Urothelium cell line (cell line): ENCODE measurements at regions not wholly inside any gene's neighbourhood (a gene's known extent, or its start where the extent isn't known, plus 50 kb on each side); places are given as distances from the start of the nearest gene placed in this dataset.

Source experiments
- DNase-seq: peaks from one replicate; pipeline ENCODE4 v3.0.0; 2011; ENCODE audit warnings: low spot score, mixed read lengths
- FAIRE-seq: peaks from 2 replicates; lab custom pipeline; 2011; peaks lifted over from hg19 to GRCh38; lab: Jason Lieb, UNC

DNA sequence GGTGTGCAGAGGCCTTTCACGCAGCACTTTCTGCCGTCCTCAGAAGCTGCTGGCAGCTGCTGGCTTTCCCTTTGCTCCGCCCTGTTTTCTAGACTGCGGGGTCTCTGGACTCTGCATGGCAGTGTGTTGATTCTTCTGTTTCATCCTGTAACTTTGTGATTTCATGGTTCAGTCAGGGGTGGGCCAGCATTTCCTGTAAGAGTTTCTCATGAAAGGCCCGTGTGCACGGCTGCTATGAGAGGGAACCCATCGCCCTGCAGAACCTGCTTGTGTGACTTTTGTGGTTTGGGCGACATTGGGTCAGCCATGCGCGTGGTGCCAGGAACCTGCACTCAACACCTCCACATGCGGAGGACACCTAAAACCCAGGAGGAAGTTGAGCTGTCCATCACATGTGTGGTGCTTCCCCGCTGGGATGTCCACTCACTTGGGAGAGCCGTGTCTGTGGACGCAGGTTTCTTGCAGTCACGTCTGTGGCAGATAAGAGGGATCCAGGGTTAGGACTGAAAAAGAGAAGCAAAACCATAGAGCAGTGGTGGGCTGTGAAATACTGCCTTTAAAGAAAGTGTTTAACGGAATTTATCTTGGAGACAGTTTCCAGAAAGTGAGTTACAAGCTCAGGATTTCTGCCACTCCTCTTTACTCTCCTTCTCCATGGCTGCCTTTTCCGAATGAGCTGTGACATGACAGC is 167.3 kb upstream of the ALKAL2 start:
- FAIRE-seq, result no peak
- DNase-seq, result no peak

GRCh38 chr2:453132-453531 is 165.2 kb upstream of the ALKAL2 start:
- no peak for FAIRE-seq
- no peak for DNase-seq

DNA sequence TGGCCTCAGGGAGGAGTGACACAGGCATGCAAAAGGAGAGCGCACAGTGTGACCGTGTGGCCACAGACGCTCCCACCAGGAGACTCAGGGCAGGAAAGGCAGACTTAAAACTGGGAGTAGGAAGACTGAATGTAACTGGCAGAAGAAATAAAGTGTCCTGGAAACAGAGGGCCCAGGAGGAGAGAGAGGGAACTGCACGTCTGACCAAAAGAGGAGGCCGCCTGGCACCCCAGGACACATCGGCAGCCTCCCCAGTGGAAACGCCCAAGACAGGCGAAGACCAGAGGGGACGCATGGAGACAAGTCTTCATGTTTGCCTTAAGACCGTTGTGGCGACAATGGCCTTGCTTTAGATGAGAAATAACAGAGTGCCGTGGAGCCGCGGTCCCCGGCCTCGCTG is 163.6 kb upstream of the ALKAL2 start:
- FAIRE-seq (no peak), DNase-seq (no peak)

- FAIRE-seq, result no peak
- no peak for DNase-seq
Measured at GRCh38 chr2:449246-450067, 161.6 kb upstream of the ALKAL2 start.

DNA sequence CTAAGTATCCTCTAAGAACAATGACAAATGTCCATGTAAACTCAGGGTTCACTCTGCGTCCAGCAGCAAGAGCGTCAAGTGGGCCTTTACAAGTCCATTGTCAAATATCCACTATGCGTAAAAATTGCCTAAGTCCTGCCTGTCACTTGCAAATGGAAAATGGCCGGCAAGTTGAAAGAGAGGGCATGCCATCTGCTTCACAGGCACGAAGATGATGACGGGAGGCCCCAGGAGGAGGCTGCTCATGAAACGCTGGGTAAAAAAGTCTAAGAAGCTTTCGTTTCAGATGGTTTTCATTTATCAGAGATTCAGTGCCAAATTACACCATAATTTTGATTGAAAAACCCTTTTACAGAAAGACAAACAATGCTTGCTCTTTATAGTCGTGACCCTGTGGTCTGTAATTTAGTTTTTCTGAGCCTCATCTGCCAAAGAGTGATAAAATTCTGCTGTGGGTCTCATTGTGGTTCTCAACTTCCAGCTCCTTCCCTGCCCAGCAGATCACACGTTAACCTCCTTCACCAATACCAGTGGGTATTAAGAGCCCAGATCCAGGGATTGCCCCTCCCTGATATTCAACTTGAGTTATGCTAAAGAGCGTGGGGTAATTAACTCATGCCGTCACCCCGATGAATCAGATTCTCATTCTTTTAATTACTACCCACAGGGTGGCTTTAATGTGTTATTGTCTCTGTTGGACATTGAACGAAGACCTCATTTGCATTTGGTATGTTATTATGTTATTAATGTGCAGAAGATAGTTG is 160.2 kb upstream of the ALKAL2 start:
- DNase-seq, result no peak
- FAIRE-seq, result no peak

DNA sequence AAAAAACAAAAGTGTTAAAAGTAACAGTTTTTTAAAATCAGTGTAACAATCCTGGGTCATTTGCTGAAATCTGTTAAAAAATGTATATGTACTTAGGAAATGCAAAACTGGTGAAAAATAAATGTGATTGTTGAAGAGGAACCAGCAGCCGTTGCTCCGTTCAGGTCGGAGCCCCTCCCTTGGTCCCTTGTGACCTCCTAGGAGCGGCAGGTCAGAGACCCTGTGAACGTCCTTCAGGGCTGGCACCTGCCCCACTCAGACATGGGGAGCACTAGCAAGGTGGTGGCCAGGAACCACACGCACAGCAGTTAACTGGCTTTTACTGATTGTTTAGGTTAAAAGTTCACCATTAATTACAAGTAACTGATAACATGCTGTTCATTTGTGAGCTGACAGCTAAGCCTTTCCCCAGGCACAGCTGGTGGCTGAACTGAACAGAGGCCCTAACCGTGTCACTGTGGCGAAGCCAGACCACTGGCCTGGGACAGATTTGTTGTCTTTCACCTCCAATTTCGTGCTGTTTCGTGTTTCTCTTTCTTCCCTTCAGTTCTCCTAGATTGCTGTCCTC is 159.2 kb upstream of the ALKAL2 start:
- FAIRE-seq, result no peak
- no peak for DNase-seq

DNA sequence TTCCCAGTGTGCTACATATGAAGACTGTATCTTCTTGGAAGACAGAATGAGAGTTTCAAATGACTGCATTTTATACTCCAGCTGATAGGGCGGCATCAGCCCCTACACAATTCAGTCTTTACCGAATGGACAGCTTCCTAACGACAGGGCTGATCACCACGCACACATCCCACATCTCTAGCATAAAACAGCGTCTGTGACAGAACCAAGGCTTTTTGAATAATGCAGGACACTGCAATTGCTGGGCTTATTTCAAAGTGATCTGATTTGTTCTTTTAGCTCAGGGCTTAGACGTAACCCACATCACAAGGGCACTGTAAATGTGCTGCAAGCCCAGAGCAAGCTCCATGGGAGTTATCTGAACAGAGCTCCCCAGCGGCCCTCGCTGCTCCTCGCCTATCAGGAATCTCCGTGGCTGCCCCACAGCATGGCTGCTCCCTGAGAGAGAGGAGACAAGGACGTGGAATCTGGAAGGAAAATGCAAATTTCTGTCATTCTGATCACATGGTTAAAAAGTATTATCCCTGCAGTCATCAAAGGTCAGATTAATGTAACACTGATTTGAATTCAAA is 158.5 kb upstream of the ALKAL2 start:
- FAIRE-seq (no peak), DNase-seq (no peak)

GRCh38 chr2:445896-446295 is 158.0 kb upstream of the ALKAL2 start:
- FAIRE-seq, result no peak

GRCh38 chr2:444937-445884 is 157.3 kb upstream of the ALKAL2 start:
- no peak for DNase-seq
- FAIRE-seq, result no peak

More at GRCh38 chr2:445896-446295, 158.0 kb upstream of the ALKAL2 start:
- DNase-seq, result no peak

DNA sequence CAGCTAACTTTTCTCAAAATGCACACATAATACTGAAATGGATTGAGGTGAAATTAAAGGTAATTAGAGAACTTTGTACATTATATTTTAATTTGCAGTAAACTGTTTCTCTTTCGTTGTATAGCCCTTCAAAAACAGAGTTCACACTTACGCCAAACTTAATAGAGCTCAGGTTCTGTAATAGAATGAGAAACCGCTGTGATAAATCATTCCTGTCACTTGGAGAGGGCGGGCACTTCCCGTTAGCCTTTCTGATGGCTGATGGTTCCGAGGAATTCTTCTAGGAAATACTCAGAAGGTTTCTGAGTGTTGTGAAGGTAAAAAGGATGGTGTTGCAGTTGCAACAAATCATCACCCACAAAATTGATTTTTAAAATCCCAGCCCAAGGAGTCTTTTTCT is 155.8 kb upstream of the ALKAL2 start:
- FAIRE-seq, result no peak
- DNase-seq, result no peak

GRCh38 chr2:443216-443615 is 155.3 kb upstream of the ALKAL2 start:
- FAIRE-seq, result no peak
- no peak for DNase-seq

- DNase-seq (no peak), FAIRE-seq (no peak)
Measured at GRCh38 chr2:441258-442022, 153.5 kb upstream of the ALKAL2 start.

DNA sequence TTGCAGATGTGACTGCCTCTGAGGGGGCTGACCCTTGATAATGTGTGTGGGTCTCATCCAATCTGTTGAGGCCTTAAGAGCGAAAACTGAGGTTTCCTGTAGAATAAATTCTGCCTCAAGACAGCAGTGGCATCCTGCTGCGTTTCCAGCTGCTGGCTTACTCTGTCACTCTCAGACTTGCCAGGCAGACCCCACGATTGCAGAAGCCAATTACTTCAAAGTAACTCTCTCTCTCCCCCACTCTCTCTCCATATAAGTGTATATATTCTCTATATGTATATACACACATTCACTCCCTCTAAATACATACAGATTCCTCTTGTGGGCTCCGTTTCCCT is 152.5 kb upstream of the ALKAL2 start:
- FAIRE-seq (no peak), DNase-seq (no peak)

DNA sequence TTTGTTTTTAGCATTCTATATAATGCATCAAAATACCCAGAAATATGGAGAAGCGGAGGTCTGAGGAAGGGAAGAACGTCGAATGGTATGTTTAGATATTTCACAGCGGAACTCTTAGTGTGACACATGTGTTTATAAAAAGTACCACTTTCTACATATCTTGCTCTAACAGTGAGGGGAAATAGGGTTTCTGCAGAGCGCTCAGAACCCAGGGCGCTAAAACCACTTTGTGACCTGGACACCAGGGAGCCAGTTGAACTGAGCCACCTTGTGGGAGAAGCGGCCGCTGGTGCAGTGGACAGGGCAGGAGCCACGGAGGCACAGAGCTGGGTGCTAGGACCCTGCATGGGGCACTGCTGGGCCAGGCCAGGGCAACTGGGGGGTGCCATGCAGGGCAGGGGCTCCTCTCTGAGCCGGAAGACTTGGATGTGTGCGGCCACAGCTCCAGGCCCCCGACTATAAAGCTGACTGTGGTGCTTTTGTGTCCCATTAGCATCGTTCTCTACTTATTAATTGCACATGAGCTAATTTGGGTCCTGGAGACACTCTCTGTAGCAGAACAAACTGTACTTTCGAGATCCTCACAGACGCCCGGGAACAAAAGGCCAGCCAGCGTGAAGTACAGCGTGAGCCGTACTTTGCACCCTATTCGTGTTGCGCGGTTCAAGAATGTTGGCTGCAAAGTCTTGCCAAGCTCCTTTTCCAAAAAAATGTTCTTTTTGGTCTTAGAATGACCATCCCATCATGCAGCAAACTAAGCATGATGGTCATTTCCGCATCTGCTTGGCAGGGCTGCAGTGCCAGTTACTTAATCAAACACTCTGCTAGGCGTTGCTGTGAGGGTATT is 151.9 kb upstream of the ALKAL2 start:
- DNase-seq, result no peak
- no peak for FAIRE-seq

DNA sequence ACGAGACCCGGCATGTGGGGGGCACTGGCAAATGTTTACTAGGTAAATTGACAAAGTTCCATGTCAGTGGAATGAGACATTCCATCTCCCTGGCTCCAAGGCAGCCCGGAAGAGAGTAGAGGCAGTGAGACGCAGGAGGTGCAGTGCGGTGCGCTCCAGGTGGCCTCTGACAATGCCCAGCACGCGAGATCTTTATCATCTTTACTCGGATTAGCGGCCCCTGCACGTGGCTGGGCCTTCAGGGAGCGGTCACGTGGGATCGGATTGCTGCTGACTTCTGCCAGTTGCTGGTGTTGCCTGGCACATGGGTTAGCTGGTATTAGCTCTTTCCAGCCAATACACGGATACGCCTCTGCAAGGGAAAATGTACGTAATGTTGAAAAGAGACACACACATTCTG is 151.2 kb upstream of the ALKAL2 start:
- DNase-seq, result no peak
- no peak for FAIRE-seq

DNA sequence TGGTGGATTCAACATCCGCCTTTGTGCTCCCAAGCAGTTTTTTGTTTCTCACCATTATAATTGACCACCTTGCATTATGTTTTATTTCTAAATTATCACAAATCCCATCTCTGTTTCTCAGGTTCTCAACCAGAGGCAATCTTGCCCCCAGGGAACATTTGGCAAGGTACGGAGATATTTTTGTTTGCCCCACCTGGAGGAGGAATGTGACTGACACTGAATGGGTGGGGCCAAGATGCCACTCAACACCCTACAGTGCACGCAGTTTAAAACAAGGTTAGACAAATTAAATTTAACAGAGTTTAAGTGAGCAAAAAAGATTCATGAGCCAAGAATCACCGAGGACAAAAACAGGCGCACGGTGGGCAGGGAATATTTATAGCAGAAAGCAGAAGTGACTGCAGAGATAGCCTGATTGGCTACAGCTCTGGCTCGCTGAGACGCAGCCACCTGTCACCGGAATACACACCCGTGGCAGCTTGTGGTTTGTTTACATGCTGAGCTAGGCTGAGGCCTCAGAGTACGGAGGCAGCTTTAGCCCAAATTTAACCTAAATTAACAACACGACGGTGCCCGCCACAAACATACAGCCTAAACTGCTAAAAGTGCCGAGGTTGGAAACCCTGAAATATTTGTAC is 150.0 kb upstream of the ALKAL2 start:
- peak; percentile 41 for DNase-seq
- no peak for FAIRE-seq

DNA sequence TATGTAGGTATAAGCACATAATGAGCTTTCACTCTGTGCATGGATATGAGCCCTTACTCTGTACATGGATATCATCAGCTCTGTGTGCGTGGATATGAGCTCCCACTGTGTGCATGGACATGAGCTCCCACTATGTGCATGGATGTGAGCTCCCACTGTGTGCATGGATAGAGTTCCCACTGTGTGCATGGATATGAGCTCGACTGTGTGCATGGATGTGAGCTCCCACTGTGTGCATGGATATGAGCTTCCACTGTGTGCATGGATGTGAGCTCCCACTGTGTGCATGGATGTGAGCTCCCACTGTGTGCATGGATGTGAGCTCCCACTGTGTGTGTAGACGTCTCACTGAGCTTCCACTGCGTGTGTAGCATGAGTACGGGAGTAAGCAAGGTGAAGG is 149.3 kb upstream of the ALKAL2 start:
- DNase-seq, result no peak
- FAIRE-seq, result no peak

DNA sequence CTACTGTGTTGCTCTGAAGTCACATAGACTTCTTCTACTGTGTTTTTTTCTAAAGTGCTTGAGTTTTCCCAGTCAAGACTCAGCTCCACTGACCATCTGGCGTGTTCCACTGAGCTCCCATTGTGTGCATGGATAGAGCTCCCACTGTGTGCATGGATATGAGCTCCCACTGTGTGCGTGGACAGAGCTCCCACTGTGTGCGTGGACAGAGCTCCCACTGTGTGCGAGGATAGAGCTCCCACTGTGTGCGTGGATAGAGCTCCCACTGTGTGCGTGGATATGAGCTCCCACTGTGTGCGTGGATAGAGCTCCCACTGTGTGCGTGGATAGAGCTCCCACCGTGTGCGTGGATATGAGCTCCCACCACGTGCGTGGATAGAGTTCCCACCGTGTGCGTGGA is 148.3 kb upstream of the ALKAL2 start:
- FAIRE-seq (no peak), DNase-seq (no peak)
